CD4-positive, alpha-beta T cell treated with Interleukin-21 for 1 hour (primary cell): ENCODE measurements at regions not wholly inside any gene's neighbourhood (a gene's known extent, or its start where the extent isn't known, plus 50 kb on each side); places are given as distances from the start of the nearest gene placed in this dataset.
"Not testable (repeated sequence)": the region's sequence is repeated elsewhere in the genome, so short reads cannot be mapped to it uniquely, and the experiment has no call there.

Experiments used
- DNase-seq: peaks from one replicate; pipeline ENCODE4 v3.0.0-alpha.2; 2020

DNA sequence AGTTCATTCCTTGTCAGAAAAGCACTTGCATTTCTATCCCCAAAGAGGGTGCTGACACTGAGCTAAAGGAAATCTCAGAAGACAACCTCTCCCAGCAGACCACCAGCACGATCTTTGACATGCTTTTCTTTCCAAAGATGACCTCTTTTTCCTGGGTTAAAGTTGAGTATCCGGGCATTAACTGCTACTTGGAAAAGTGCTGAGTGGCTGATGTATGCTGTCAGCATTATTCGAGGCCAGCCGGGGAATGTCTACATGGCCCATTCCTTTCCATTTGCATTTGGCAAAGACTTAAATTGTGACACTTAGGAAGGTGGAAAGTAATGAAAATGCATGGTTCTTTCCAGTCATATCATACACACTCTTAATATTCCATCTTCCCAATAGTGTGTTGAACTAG lies 90.6 kb upstream of the SKAP2 start:
- DNase-seq, result no peak

DNA sequence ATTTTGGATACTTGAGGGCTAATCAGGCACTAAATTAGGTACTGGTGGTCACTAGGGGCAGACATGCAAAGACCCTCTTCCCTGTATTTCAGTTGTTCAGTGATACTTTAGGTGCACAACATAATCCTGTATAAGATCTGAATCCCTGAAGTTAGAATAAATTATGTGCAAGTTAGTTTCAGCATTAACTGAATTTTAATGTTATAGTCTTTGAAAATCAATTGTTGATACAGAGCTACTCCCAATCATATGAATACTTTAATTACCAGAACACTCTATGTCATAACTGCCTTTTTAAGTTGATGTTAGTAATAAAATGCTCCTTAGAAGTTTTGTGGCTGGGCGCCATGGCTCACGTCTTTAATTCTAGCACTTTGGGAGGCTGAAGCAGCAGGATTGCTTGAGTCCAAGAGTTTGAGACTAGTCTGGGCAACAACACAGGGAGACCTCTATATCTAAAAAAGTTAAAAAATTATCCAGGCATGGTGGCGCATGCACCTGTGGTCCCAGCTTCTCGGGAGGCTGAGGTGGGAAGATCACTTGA lies 87.1 kb upstream of the SKAP2 start:
- DNase-seq, result no peak

- DNase-seq, result no peak
Observed at GRCh38 chr7:26950889-26951288, 86.5 kb upstream of the SKAP2 start.

GRCh38 chr7:26949319-26949718 lies 84.9 kb upstream of the SKAP2 start:
- no peak for DNase-seq

DNA sequence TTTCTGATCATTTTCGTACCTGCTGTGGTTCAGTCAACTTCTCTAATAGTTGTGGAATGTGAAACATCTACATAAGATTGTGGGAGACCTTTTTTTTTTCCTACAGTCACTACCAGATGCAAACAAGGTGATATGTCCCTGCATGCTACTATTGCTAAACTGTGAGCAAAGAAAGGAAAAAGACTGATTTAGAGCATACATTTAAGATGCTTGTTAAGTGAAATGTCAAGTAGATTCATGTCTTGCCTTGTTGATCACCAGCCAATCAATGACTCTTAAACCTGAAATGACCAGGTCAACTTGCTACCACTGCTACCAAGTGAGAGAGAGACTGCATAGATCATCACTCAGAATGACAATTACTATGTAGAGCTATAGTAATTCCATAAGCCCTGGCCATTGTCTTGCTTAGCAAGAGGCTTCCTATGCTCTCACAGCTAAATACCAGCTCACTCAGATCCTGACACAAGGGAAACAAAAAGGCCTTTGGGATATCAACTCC lies 84.3 kb upstream of the SKAP2 start:
- DNase-seq, result no peak

DNA sequence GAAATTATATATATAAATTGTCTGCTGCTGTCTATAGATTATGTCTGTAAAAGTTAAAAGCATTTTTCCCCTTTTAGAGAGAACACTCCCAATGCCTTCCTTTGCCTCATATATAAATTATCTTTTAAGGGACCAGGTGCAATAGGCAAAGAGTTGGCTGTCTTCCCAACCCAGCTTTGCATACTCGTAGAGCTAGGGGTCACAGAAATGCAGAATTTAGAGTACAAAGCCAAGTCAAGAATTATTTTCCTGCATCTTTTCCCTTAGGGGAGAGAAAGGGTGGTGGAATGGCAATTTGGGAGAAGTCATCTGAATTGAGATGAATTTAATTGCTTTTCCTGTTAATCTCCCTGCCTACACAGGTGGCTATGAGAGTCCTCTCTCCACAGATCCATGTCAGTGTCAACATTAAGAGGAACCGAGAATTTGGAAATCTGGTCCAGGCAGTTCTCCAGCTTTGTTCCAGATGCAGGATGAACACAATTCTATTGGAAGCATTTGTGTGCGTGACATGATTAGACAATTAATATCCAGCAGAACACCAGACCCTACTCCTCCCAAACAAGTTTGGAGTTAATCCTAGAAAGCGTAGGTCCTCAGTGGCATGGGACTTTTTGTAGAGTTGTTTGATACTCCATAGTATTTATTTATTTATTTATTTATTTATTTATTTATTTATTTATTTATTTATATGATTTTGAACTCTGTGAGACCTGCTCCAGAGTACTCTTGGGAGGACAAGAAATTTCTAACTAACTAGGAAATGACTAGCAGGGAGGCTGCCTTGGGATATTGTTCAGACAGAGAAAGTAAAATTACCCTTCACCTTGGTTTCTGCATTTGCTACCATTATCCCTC lies 80.3 kb upstream of the SKAP2 start:
- DNase-seq, result no peak

DNA sequence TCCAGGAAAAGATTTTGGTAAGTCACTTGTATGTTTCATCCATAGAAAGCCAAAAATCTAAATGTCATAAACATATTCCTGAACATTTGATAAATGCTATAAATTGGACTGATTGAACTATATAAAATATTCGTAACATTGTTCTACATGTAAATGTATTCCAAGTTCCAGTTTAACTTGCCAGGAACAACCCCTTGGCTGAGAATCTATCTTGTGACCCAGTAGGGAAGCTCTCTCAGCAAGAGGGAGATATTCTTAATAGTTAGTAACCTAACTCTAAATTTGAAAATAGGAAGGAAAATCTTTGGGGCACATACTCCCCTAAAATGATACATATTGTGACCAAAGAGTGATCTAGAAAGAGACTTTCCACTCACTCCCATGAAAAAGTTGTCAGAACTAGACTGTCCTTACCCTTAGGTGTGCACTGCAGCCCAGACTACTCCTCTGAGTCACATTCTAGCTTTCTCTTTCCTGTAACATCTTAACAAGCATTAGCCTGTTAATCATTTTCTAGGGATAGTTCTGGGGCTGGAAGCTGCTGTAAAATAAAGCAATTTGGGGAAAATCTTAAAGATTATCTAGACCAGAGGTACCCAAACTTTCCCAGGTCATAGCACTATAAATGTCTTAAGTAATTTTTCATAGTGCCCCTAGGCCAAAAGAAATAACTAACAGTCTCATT lies 73.7 kb upstream of the SKAP2 start:
- DNase-seq, result no peak

- no peak for DNase-seq
Observed at GRCh38 chr7:26937306-26937705, 72.9 kb upstream of the SKAP2 start.

DNA sequence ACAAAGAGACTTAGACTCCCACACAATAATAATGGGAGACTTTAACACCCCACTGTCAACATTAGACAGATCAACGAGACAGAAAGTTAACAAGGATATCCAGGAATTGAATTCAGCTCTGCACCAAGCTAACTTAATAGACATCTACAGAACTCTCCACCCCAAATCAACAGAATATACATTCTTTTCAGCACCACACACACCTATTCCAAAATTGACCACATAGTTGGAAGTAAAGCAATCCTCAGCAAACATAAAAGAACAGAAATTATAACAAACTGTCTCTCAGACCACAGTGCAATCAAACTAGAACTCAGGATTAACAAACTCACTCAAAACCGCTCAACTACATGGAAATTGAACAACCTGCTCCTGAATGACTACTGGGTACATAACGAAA lies 68.2 kb upstream of the SKAP2 start:
- DNase-seq, result not testable (repeated sequence)

DNA sequence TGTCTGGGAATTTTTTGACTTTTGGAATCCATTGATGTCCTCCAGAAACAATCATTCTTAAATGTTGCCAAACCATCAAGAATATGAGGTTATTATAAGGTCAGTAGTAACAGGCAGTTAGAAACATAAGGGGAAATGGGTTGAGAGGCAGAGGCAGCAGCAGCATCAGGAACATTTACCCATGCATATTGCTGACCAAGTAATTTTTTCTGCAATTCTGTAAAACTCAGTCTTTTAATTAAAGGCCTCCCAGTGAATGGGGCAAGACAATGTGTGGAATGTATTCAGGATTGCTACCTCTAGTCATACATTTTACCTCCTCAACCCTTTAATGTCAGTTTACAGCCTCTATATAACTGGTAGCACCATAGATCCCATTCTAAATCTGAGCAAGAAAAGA lies 66.5 kb upstream of the SKAP2 start:
- no peak for DNase-seq

GRCh38 chr7:26930201-26930600 lies 65.8 kb upstream of the SKAP2 start:
- no peak for DNase-seq

GRCh38 chr7:26928703-26929347 lies 64.4 kb upstream of the SKAP2 start:
- no peak for DNase-seq

GRCh38 chr7:26925768-26926167 lies 61.4 kb upstream of the SKAP2 start:
- DNase-seq, result no peak

DNA sequence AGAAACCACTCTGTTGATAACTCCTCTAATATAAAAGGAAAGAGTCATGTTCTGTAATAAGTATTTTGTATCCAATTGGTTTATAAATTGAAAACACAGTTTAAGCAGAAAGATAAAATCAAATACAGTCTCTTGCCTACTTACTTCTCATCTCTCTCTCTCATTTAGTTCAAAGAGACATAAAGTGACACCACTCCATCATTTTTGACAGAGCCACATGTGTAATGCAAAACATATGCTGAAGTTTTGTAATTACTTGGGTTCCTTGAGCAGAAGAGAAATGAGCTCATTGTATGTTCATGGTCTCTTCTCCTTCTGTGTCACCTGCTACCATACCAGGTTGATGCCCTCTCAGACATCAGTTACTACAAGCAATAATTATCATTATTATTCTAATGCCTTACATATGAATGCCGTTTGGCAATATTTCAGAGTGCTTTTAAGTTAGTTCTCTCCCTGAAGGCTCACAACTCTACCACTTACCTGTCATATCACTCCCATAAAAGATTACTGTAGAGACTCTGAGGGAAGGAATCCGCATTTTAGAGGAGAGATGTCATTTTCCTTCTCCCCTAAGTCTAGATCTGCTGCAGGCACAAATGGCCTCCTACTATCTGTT lies 59.9 kb upstream of the SKAP2 start:
- DNase-seq, result no peak

DNA sequence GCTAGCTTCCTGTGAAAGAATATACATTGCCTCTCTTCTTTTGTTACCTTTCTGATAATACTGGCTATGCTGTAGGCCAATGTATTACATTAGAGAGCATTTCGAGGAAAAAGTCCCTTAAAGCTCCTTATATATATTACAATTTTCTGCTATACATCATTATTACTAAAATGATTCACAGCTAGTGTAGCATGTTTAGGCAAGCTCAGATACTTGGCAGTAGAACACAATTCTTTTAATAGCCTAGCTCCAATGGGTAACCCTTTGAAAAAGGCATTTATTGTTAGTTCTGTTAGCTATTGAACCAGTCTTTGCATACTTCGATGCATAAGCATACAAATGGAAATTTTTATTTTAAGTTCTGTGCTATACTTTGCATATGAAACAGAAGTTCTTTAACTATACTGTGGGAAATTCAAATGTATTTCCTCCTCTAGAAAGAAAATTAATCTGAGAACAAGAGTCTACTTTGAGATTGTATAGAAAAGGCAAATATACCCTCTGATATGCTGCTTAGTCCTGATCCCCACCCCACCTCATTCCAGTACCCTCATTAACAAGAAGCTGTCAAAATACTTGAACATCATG lies 55.6 kb upstream of the SKAP2 start:
- DNase-seq, result no peak

DNA sequence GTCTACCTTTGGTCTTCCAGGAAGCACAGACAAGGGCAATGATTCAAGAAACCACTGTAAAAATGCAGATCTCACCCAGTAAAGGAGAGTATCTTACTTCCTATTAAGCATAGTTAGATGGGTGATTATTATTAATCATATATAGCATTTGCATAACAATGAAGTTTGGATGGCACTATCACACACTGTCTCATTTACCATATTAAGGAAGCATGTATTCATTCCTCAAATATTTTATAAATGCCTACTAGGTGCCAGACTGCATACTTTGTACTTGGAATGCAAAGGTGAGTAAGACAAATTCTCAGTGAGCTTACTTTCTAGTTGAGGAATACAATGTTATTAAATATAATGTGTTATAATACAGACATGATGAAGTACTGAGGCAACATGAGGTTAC lies 53.9 kb upstream of the SKAP2 start:
- no peak for DNase-seq

DNA sequence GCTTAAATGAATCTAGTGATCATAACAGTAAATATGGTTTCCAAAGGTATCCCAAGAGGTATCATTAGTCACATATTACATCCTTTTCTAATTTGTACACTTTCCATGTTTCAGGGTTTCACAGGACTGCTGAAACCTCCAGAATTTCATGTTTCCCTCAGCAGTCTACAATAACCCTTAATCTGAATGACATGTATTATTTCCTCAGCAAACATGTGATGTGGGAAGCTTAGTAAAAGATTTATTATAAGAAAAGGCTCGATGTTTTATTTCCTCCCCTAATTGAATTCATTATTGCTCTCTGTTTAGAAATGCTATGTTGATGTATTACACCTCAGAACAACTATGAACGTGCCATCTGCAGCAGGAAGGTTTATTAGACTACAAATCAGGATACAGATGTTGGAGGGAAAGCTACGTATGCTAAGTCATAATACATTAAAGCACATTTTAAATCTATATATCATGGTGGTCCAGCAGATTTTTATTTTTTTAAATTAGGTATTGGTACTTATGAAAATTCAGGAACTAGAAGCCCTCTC lies 52.5 kb upstream of the SKAP2 start:
- no peak for DNase-seq

- DNase-seq, result no peak
Observed at GRCh38 chr7:26916336-26916735, 51.9 kb upstream of the SKAP2 start.
